IPS-18a (cell line): ENCODE measurements at regions not wholly inside any gene's neighbourhood (a gene's known extent, or its start where the extent isn't known, plus 50 kb on each side); places are given as distances from the start of the nearest gene placed in this dataset.
"Not testable (repeated sequence)": the region's sequence is repeated elsewhere in the genome, so short reads cannot be mapped to it uniquely, and the experiment has no call there.

Experiments used
- H3K27ac ChIP-seq: one replicate; pipeline ENCODE4 v1.5.1; 2013; ENCODE audit warnings: low read length
- H3K27me3 ChIP-seq: one replicate; pipeline ENCODE4 v1.6.1; 2013; ENCODE audit warnings: mild to moderate bottlenecking, low read length; ENCODE audit not compliant: control insufficient read depth, insufficient read depth
- H3K36me3 ChIP-seq: one replicate; pipeline ENCODE4 v1.6.1; 2013; ENCODE audit warnings: low read depth, low read length; ENCODE audit not compliant: control insufficient read depth
- H3K4me1 ChIP-seq: one replicate; pipeline ENCODE4 v1.6.1; 2013; ENCODE audit warnings: low read depth, low read length; ENCODE audit not compliant: control insufficient read depth
- H3K4me3 ChIP-seq: one replicate; pipeline ENCODE4 v1.5.1; 2013; ENCODE audit warnings: low read length
- H3K9ac ChIP-seq: one replicate; pipeline ENCODE4 v1.6.1; 2013; ENCODE audit warnings: mild to moderate bottlenecking, low read length, moderate library complexity
- H3K9me3 ChIP-seq: one replicate; pipeline ENCODE4 v1.6.1; 2013; ENCODE audit warnings: low read depth, low read length; ENCODE audit not compliant: control insufficient read depth

DNA sequence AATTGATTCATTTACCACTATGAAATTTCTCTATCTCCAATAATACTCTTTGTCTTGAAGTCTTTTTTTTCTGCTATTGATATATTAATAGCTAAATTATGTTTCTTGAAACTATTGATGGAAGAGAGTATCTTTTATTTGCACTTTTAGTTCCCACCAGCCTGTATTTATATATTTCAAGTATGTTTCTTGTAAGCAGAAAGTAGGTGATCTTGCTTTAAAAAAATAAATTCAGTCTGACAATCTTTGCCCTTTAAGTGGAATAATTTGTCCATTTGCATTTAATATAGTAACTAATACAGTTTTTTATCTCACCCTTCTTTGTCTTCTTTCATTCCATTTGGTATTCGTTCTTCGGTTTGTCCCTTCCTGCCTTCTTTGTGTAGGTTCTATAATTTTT lies 790.5 kb downstream of the MCTP2 start:
- no peaks in the 10 kb centered on the region for H3K9me3 ChIP-seq
- H3K9ac ChIP-seq, result no peak overlapping the region
- no peak overlapping the region for H3K4me3 ChIP-seq
- no peaks in the 10 kb centered on the region for H3K27me3 ChIP-seq
- H3K27ac ChIP-seq, result no peak overlapping the region
- H3K36me3 ChIP-seq, result no peaks in the 10 kb centered on the region
- peaks cover 5% of the 10 kb centered on the region for H3K4me1 ChIP-seq

GRCh38 chr15:95024351-95024750 lies 793.0 kb downstream of the MCTP2 start:
- H3K27me3 ChIP-seq, result no peaks in the 10 kb centered on the region
- H3K9me3 ChIP-seq, result no peaks in the 10 kb centered on the region
- H3K4me3 ChIP-seq, result no peak overlapping the region
- no peak overlapping the region for H3K9ac ChIP-seq
- H3K27ac ChIP-seq, result no peak overlapping the region
- H3K36me3 ChIP-seq, result no peaks in the 10 kb centered on the region
- no peaks in the 10 kb centered on the region for H3K4me1 ChIP-seq

DNA sequence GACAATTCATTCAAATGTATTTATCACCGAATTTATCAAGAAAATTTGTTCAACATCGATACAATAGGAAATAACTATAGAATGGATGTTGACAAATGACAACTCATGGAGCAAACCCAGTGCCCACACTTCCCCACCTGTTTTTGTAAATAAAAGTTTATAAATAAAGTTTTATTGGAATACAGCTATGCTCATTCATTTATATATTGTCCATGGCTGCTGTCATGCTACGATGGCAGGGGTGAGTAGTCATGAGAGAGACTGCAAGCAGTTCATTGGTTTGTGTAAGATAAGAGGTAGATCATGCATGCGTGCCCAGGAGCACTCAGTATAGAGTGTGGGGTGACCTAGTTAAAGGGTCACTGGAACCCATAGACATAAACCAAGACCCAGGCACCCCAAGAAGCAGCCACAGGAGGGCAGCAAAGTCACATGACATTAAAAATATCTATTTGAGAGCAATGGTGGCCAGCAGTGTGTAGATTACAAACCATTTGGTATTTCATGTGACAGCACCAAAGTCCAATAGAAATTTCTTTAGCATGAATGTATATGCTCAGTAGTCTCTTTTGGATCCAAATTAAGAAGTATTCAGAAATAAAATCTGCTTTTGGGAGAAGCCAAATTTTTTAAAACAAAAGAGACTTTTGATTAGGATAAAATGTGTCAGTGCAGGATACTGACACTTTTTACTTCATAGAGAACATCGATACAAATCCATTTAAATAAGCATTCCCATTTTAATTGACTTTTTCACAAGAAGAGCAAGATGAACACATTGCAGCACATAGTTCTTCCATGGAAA lies 794.8 kb downstream of the MCTP2 start:
- Histone ChIP-seq H3K4me1 (no peaks in the 10 kb centered on the region), H3K9me3 (no peaks in the 10 kb centered on the region), H3K27ac (no peak overlapping the region), H3K27me3 (no peaks in the 10 kb centered on the region), H3K36me3 (no peaks in the 10 kb centered on the region), H3K9ac (no peak overlapping the region), H3K4me3 (no peak overlapping the region)

GRCh38 chr15:95027981-95028380 lies 796.6 kb downstream of the MCTP2 start:
- H3K9me3 ChIP-seq, result no peaks in the 10 kb centered on the region
- no peaks in the 10 kb centered on the region for H3K27me3 ChIP-seq
- H3K27ac ChIP-seq, result no peak overlapping the region
- no peaks in the 10 kb centered on the region for H3K36me3 ChIP-seq
- H3K4me3 ChIP-seq, result no peak overlapping the region
- H3K9ac ChIP-seq, result no peak overlapping the region
- no peaks in the 10 kb centered on the region for H3K4me1 ChIP-seq

- Histone ChIP-seq H3K9ac (no peak overlapping the region), H3K36me3 (no peaks in the 10 kb centered on the region), H3K4me3 (no peak overlapping the region), H3K27me3 (no peaks in the 10 kb centered on the region), H3K9me3 (no peaks in the 10 kb centered on the region), H3K27ac (no peak overlapping the region), H3K4me1 (no peaks in the 10 kb centered on the region)
Measured at GRCh38 chr15:95032156-95032555, 800.8 kb downstream of the MCTP2 start.

DNA sequence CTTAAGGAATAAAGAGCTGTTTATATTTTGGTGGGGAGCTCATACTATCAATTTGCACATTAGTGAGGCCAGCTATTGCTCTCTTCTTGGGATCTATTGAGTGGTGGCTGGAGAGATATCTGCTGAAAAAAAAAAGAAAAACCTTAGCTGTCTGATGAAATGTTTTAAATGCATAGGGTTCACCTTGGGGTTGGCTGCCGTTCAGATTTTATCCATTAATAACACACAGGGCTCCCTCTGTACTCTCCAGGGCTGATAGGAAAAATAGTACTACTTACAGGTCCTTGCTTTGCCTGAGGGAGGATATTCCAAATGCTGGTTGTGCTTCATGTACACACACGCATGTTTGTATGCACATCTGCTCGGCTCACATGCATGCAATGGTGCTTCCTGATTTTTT lies 803.7 kb downstream of the MCTP2 start:
- Histone ChIP-seq H3K36me3 (no peaks in the 10 kb centered on the region), H3K4me3 (no peak overlapping the region), H3K9ac (no peak overlapping the region), H3K9me3 (no peaks in the 10 kb centered on the region), H3K4me1 (no peaks in the 10 kb centered on the region), H3K27ac (no peak overlapping the region), H3K27me3 (no peaks in the 10 kb centered on the region)

GRCh38 chr15:95041297-95041696 lies 809.9 kb downstream of the MCTP2 start:
- H3K27me3 ChIP-seq, result no peaks in the 10 kb centered on the region
- no peak overlapping the region for H3K27ac ChIP-seq
- no peaks in the 10 kb centered on the region for H3K9me3 ChIP-seq
- no peaks in the 10 kb centered on the region for H3K36me3 ChIP-seq
- H3K4me1 ChIP-seq, result peaks cover 34% of the 10 kb centered on the region
- H3K9ac ChIP-seq, result no peak overlapping the region
- no peak overlapping the region for H3K4me3 ChIP-seq

- H3K4me3 ChIP-seq, H3K9ac ChIP-seq, H3K27ac ChIP-seq, H3K36me3 ChIP-seq, H3K9me3 ChIP-seq, H3K27me3 ChIP-seq: not testable (repeated sequence)
- H3K4me1 ChIP-seq, result peaks cover 35% of the 10 kb centered on the region
Measured at GRCh38 chr15:95043236-95043932, 812.0 kb downstream of the MCTP2 start.

DNA sequence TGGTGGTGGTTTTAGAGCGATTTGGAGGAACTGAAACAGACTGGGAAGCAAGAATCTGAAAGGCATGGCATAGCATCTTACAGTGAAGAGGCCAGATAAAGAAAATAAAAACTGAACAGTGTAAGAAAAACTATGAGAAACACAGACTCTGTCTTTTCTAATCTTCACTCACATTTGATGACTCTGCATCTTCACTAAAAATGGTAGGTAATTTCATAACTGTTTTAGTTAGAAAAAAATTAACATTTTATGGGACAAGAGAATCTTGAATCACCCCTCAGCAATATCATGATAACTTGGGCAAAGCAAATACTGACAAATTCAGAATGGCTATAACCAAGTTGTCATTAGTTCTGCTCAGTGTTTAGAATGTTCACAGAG lies 812.6 kb downstream of the MCTP2 start:
- Histone ChIP-seq H3K36me3 (no peaks in the 10 kb centered on the region), H3K4me3 (no peak overlapping the region), H3K27me3 (no peaks in the 10 kb centered on the region), H3K27ac (no peak overlapping the region), H3K9ac (no peak overlapping the region), H3K9me3 (peaks cover 8% of the 10 kb centered on the region), H3K4me1 (peaks cover 35% of the 10 kb centered on the region)

DNA sequence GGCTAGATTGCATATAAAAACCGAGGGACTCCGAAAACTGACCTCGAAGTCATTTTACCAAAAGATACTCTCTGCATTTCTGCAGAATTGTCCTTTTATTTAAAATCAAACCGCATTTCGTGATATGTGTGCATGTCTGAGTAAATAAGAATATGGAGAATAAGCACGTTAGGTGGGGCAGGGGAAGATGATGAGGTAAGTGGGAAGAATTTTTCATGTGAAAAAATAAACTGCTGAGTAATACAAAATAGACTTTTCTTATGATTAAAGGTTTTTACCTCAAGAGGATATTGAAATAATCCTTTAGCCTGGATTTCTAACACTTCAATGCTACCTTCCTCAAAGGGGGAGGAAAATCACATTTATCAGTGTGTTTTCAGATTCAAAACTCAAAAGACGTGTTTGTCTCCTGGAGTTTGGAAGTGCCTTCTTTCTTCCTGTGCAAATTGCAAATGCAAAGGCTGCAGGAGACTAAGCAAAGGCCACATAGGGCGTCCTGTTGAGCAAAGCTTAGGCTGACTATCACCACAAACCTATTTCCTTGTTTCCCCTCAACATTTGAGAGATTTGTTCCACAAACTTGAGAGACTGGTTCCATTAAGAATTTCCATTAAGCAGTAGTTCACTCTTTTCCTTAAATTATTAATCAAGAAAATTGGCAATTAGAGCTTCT lies 813.5 kb downstream of the MCTP2 start:
- peaks cover 35% of the 10 kb centered on the region for H3K4me1 ChIP-seq
- no peak overlapping the region for H3K9ac ChIP-seq
- no peaks in the 10 kb centered on the region for H3K36me3 ChIP-seq
- H3K27ac ChIP-seq, result no peak overlapping the region
- H3K27me3 ChIP-seq, result no peaks in the 10 kb centered on the region
- peaks cover 8% of the 10 kb centered on the region for H3K9me3 ChIP-seq
- H3K4me3 ChIP-seq, result no peak overlapping the region

DNA sequence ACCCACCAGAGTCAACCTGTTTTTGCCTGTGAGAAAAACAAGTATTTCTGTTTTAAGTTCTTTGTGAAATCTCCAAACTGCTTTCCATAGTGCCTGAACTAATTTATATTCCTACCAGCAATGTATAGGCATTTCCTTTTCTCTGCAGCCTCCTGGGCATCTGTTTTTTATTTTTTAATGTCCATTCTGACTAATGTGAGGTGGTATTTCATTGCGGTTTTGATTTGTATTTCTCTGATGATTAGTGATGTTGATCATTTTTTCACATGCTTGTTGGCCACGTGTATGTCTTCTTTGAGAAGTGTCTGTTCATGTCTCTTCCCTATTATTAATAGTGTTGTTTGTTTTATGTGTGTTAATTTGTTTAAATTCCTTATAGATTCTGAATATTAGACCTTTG lies 820.5 kb downstream of the MCTP2 start:
- Histone ChIP-seq H3K27ac (no peak overlapping the region), H3K9me3 (peaks cover 6% of the 10 kb centered on the region), H3K9ac (no peak overlapping the region), H3K27me3 (no peaks in the 10 kb centered on the region), H3K4me3 (no peak overlapping the region), H3K36me3 (no peaks in the 10 kb centered on the region), H3K4me1 (no peaks in the 10 kb centered on the region)
